ENCODE measurements at regions not wholly inside any gene's neighbourhood (a gene's known extent, or its start where the extent isn't known, plus 50 kb on each side); places are given as distances from the start of the nearest gene placed in this dataset.

- no peak for TF ChIP-seq GTF2F1 (IDR thresholded peaks at IDR 0.05; ENCODE audit: borderline replicate concordance, low read depth, low read length)
- TF ChIP-seq SUZ12 (IDR thresholded peaks at IDR 0.05; ENCODE audit: low read length): no peak
- TF ChIP-seq CEBPB (IDR thresholded peaks at IDR 0.05; ENCODE audit: low read depth, low read length): no peak
- no peak for TF ChIP-seq POLR2AphosphoS5 (IDR thresholded peaks at IDR 0.05; ENCODE audit: low read depth, low read length)
- TF ChIP-seq JUN (IDR thresholded peaks at IDR 0.05; ENCODE audit: low read depth, low read length): no peak
- no peak for TF ChIP-seq SIX5 (IDR thresholded peaks at IDR 0.05; ENCODE audit: low read depth, low read length)
These were observed 114.3 kb upstream of the SERP2 start (continued) for GRCh38 chr13:44259045-44260027.
